Hepatocyte (in vitro differentiated cells): ENCODE measurements at regions not wholly inside any gene's neighbourhood (a gene's known extent, or its start where the extent isn't known, plus 50 kb on each side); places are given as distances from the start of the nearest gene placed in this dataset.

ENCODE experiments used
- EZH2phosphoT487 ChIP-seq: fragments of 200-600 bp; sonication (generic); IDR thresholded peaks from one replicate; pipeline ENCODE4 v1.6.1; 2018; ENCODE audit warnings: antibody characterized with exemption, mild to moderate bottlenecking, low read depth, moderate library complexity; ENCODE audit not compliant: unreplicated experiment, severe bottlenecking
- TF ChIP-seq, protein P1 (sequence below): fragments of 200-600 bp; sonication (generic); IDR thresholded peaks from 2 replicates; pipeline ENCODE4 v1.5.1; 2016; ENCODE audit warnings: antibody characterized with exemption, mild to moderate bottlenecking; ENCODE audit not compliant: poor library complexity

DNA sequence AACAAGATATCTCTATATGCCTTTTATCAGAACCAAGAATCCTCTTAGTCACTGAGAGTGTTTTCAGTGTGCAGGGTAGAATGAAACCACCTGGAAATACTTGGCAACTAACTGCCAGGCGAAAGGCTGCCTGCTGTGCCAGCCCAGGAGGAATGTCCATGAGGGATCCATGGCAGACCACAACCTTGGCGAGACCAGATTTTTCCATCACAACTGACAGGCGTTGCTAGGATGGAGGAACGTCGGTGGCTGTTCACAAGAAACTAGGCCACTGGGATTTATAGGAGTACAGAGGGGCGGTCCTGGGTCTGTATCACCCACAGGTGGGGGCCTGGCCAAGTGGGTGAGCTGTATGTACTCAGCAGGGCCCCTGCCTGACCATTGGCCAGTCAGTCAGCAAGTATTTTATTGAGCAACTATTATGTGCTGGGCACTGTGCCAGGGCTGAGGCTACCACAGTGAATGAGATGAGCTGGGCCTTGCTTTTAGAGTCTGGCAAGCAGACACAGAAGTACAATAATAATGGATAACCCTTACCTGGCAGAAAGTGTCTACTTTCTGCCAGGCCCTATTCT is 199.4 kb downstream of the FOXD2 start:
- no peak for TF ChIP-seq EZH2phosphoT487
- TF ChIP-seq, protein P1, sequence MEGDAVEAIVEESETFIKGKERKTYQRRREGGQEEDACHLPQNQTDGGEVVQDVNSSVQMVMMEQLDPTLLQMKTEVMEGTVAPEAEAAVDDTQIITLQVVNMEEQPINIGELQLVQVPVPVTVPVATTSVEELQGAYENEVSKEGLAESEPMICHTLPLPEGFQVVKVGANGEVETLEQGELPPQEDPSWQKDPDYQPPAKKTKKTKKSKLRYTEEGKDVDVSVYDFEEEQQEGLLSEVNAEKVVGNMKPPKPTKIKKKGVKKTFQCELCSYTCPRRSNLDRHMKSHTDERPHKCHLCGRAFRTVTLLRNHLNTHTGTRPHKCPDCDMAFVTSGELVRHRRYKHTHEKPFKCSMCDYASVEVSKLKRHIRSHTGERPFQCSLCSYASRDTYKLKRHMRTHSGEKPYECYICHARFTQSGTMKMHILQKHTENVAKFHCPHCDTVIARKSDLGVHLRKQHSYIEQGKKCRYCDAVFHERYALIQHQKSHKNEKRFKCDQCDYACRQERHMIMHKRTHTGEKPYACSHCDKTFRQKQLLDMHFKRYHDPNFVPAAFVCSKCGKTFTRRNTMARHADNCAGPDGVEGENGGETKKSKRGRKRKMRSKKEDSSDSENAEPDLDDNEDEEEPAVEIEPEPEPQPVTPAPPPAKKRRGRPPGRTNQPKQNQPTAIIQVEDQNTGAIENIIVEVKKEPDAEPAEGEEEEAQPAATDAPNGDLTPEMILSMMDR, result no peak
